ENCODE measurements at regions not wholly inside any gene's neighbourhood (a gene's known extent, or its start where the extent isn't known, plus 50 kb on each side); places are given as distances from the start of the nearest gene placed in this dataset.

DNA sequence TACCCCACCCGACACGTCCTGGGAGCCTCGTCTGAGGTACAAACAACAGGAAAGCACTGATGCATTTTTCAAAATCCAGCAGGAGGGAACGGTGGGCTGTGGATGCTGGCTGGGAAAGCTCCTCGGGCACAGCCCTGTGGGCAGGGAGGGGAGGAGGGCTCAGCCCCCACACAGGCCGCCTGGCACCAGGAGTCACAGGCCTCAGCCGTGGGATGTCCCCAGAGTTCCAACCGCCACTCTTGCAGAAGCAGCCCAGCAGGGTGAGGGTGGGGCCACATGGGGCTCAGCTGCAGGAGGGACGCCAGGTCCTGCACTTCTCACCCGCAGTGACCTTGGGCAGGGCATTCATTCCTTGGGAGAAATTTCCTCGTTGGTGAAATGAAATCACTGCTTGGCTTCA lies 274.6 kb downstream of the BRD1 start:
- no peak overlapping the region for H3K4me3 ChIP-seq (ENCODE audit: low read depth in 1 of 2, low read length in 2 of 2)
- no peaks in the 10 kb centered on the region for H3K4me1 ChIP-seq (ENCODE audit: insufficient read depth, low read length)
- no peaks in the 10 kb centered on the region for H3K9me3 ChIP-seq (ENCODE audit: low read length)
- peaks cover 0 to 4% of the 10 kb centered on the region in 2 donors for H3K27me3 ChIP-seq (ENCODE audit: control insufficient read depth in 1 of 2, insufficient read depth in 2 of 2, low read length in 2 of 2)
- H3K27ac ChIP-seq (ENCODE audit: low read depth, low read length): no peak overlapping the region
- H3K36me3 ChIP-seq (ENCODE audit: insufficient read depth, low read length): no peaks in the 10 kb centered on the region
- H3K9ac ChIP-seq (ENCODE audit: low read length): no peak overlapping the region

DNA sequence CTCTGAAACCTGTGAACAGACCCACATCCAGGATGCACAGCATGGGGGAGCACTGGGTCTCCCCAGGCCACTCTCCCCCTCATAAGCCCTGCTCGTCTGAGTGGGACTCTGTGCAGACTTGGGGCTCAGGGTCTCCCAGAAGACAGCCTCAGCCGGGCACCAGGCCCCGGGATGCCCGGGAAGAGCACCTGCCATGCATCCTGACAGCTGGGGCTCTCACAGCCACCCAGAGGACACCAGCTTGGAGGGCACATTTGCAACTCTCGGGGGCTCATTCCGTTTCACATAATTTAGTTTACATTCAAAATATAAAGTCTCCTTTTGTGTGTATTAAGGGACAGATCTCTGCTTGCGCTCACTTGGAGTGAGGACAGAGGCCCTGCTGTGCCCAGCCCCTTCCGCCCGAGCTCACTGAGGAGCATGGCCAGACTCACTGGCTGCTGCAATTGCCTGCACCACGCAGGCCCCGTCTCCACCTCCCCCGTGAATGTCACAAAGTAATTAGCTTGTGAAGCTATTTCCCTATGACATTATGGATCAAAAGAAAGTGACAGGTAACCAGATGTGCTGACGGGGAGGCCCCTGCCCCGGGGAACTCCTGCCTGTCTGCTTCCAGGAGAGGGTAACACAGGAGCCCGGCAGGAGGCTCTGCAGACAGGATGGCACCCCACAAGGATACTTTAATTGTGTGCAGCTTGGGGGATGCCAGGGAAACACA lies 275.6 kb downstream of the BRD1 start:
- no peaks in the 10 kb centered on the region for H3K36me3 ChIP-seq (ENCODE audit: insufficient read depth, low read length)
- no peak overlapping the region for H3K9ac ChIP-seq (ENCODE audit: low read length)
- H3K27ac ChIP-seq (ENCODE audit: low read depth, low read length): no peak overlapping the region
- H3K27me3 ChIP-seq (ENCODE audit: control insufficient read depth in 1 of 2, insufficient read depth in 2 of 2, low read length in 2 of 2): peaks cover 0 to 4% of the 10 kb centered on the region in 2 donors
- no peaks in the 10 kb centered on the region for H3K4me1 ChIP-seq (ENCODE audit: insufficient read depth, low read length)
- no peak overlapping the region for H3K4me3 ChIP-seq (ENCODE audit: low read depth in 1 of 2, low read length in 2 of 2)
- no peaks in the 10 kb centered on the region for H3K9me3 ChIP-seq (ENCODE audit: low read length)

GRCh38 chr22:49551446-49551845 lies 276.2 kb downstream of the BRD1 start:
- Histone ChIP-seq H3K4me3 (ENCODE audit: low read depth in 1 of 2, low read length in 2 of 2) (no peak overlapping the region), H3K27me3 (ENCODE audit: control insufficient read depth in 1 of 2, insufficient read depth in 2 of 2, low read length in 2 of 2) (peaks cover 0 to 4% of the 10 kb centered on the region in 2 donors), H3K9me3 (ENCODE audit: low read length) (no peaks in the 10 kb centered on the region), H3K27ac (ENCODE audit: low read depth, low read length) (no peak overlapping the region), H3K4me1 (ENCODE audit: insufficient read depth, low read length) (no peaks in the 10 kb centered on the region), H3K9ac (ENCODE audit: low read length) (no peak overlapping the region), H3K36me3 (ENCODE audit: insufficient read depth, low read length) (no peaks in the 10 kb centered on the region)

DNA sequence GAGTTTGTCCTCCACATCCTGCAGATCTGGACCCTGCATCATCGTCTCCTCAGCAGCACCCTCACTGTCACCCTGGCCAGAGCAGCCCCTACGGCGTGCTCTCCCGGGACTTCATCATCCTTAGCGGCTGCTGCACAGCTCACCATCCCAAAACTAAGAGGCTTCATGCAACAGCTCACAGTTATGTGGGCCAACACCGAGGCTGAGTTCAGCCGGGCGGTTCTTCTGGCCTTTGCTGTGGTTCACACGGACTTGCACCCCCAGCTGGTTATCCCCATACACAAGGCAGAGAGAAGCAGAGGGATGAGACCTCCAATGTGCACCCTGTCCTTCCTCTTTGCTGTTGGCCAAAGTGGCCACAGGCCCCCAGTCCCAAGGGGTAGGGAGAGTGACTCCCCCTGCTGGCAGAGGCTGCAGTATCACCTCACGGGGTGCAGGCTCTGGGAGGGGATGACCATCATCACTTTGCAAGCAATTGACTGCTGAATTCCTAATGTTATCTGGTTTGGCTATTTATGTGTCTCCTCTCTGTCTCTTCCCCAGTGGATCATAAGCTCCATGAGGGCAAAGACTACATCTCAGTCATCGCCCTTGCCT lies 276.8 kb downstream of the BRD1 start:
- H3K4me3 ChIP-seq (ENCODE audit: low read depth in 1 of 2, low read length in 2 of 2): no peak overlapping the region
- H3K9me3 ChIP-seq (ENCODE audit: low read length): no peaks in the 10 kb centered on the region
- no peaks in the 10 kb centered on the region for H3K4me1 ChIP-seq (ENCODE audit: insufficient read depth, low read length)
- H3K36me3 ChIP-seq (ENCODE audit: insufficient read depth, low read length): no peaks in the 10 kb centered on the region
- H3K9ac ChIP-seq (ENCODE audit: low read length): no peak overlapping the region
- no peak overlapping the region for H3K27ac ChIP-seq (ENCODE audit: low read depth, low read length)
- H3K27me3 ChIP-seq (ENCODE audit: control insufficient read depth in 1 of 2, insufficient read depth in 2 of 2, low read length in 2 of 2): peaks cover 0 to 4% of the 10 kb centered on the region in 2 donors

DNA sequence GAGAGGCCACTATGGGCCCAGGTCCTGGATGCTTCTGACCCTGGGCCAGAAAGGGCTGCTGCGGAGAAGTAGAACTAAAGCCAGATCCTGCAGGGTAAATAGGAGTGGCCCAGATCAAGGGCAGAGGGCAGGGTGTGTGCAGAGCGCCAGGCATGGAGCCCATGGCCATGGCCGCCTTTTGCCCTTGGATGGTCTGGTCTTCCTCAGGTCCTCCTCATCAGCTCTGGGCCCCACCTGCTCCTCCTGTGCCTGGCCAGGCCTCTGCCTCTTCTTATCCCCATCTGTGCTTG lies 277.6 kb downstream of the BRD1 start:
- Histone ChIP-seq H3K4me3 (ENCODE audit: low read depth in 1 of 2, low read length in 2 of 2) (no peak overlapping the region), H3K36me3 (ENCODE audit: insufficient read depth, low read length) (no peaks in the 10 kb centered on the region), H3K9ac (ENCODE audit: low read length) (no peak overlapping the region), H3K27ac (ENCODE audit: low read depth, low read length) (no peak overlapping the region), H3K27me3 (ENCODE audit: control insufficient read depth in 1 of 2, insufficient read depth in 2 of 2, low read length in 2 of 2) (peaks cover 0 to 4% of the 10 kb centered on the region in 2 donors), H3K9me3 (ENCODE audit: low read length) (no peaks in the 10 kb centered on the region), H3K4me1 (ENCODE audit: insufficient read depth, low read length) (no peaks in the 10 kb centered on the region)

GRCh38 chr22:49549256-49550140 lies 278.2 kb downstream of the BRD1 start:
- no peaks in the 10 kb centered on the region for H3K9me3 ChIP-seq (ENCODE audit: low read length)
- no peaks in the 10 kb centered on the region for H3K36me3 ChIP-seq (ENCODE audit: insufficient read depth, low read length)

GRCh38 chr22:49548356-49549202 lies 279.1 kb downstream of the BRD1 start:
- H3K36me3 ChIP-seq (ENCODE audit: insufficient read depth, low read length): no peaks in the 10 kb centered on the region

More at GRCh38 chr22:49549256-49550140, 278.2 kb downstream of the BRD1 start:
- Histone ChIP-seq H3K9ac (ENCODE audit: low read length) (no peak overlapping the region), H3K27ac (ENCODE audit: low read depth, low read length) (no peak overlapping the region), H3K4me1 (ENCODE audit: insufficient read depth, low read length) (no peaks in the 10 kb centered on the region), H3K27me3 (ENCODE audit: control insufficient read depth in 1 of 2, insufficient read depth in 2 of 2, low read length in 2 of 2) (peaks cover 0 to 4% of the 10 kb centered on the region in 2 donors), H3K4me3 (ENCODE audit: low read depth in 1 of 2, low read length in 2 of 2) (no peak overlapping the region)

GRCh38 chr22:49547751-49548239 lies 279.9 kb downstream of the BRD1 start:
- no peaks in the 10 kb centered on the region for H3K36me3 ChIP-seq (ENCODE audit: insufficient read depth, low read length)
- H3K9me3 ChIP-seq (ENCODE audit: low read length): no peaks in the 10 kb centered on the region
- H3K27ac ChIP-seq (ENCODE audit: low read depth, low read length): no peak overlapping the region
- H3K27me3 ChIP-seq (ENCODE audit: control insufficient read depth in 1 of 2, insufficient read depth in 2 of 2, low read length in 2 of 2): peaks cover 0 to 4% of the 10 kb centered on the region in 2 donors
- H3K4me3 ChIP-seq (ENCODE audit: low read depth in 1 of 2, low read length in 2 of 2): no peak overlapping the region
- no peaks in the 10 kb centered on the region for H3K4me1 ChIP-seq (ENCODE audit: insufficient read depth, low read length)
- H3K9ac ChIP-seq (ENCODE audit: low read length): no peak overlapping the region

More at GRCh38 chr22:49548356-49549202, 279.1 kb downstream of the BRD1 start:
- Histone ChIP-seq H3K9me3 (ENCODE audit: low read length) (no peaks in the 10 kb centered on the region), H3K27me3 (ENCODE audit: control insufficient read depth in 1 of 2, insufficient read depth in 2 of 2, low read length in 2 of 2) (peaks cover 0 to 4% of the 10 kb centered on the region in 2 donors), H3K9ac (ENCODE audit: low read length) (no peak overlapping the region), H3K4me3 (ENCODE audit: low read depth in 1 of 2, low read length in 2 of 2) (no peak overlapping the region), H3K27ac (ENCODE audit: low read depth, low read length) (no peak overlapping the region), H3K4me1 (ENCODE audit: insufficient read depth, low read length) (no peaks in the 10 kb centered on the region)

GRCh38 chr22:49546811-49547585 lies 280.7 kb downstream of the BRD1 start:
- no peaks in the 10 kb centered on the region for H3K9me3 ChIP-seq (ENCODE audit: low read length)
- H3K27me3 ChIP-seq (ENCODE audit: control insufficient read depth in 1 of 2, insufficient read depth in 2 of 2, low read length in 2 of 2): peaks cover 0 to 4% of the 10 kb centered on the region in 2 donors
- no peaks in the 10 kb centered on the region for H3K36me3 ChIP-seq (ENCODE audit: insufficient read depth, low read length)
- no peak overlapping the region for H3K4me3 ChIP-seq (ENCODE audit: low read depth in 1 of 2, low read length in 2 of 2)
- H3K4me1 ChIP-seq (ENCODE audit: insufficient read depth, low read length): no peaks in the 10 kb centered on the region
- H3K9ac ChIP-seq (ENCODE audit: low read length): no peak overlapping the region
- no peak overlapping the region for H3K27ac ChIP-seq (ENCODE audit: low read depth, low read length)

- H3K36me3 ChIP-seq (ENCODE audit: insufficient read depth, low read length): no peaks in the 10 kb centered on the region
- no peak overlapping the region for H3K9ac ChIP-seq (ENCODE audit: low read length)
- no peak overlapping the region for H3K4me3 ChIP-seq (ENCODE audit: low read depth in 1 of 2, low read length in 2 of 2)
- H3K9me3 ChIP-seq (ENCODE audit: low read length): no peaks in the 10 kb centered on the region
- H3K27ac ChIP-seq (ENCODE audit: low read depth, low read length): no peak overlapping the region
- H3K4me1 ChIP-seq (ENCODE audit: insufficient read depth, low read length): no peaks in the 10 kb centered on the region
- H3K27me3 ChIP-seq (ENCODE audit: control insufficient read depth in 1 of 2, insufficient read depth in 2 of 2, low read length in 2 of 2): no peaks in the 10 kb centered on the region
These were observed 282.1 kb downstream of the BRD1 start for GRCh38 chr22:49545606-49546005.
